GM19452 (cell line): ENCODE measurements at regions not wholly inside any gene's neighbourhood (a gene's known extent, or its start where the extent isn't known, plus 50 kb on each side); places are given as distances from the start of the nearest gene placed in this dataset.
"Not testable (repeated sequence)": the region's sequence is repeated elsewhere in the genome, so short reads cannot be mapped to it uniquely, and the experiment has no call there.

Source experiments
- ATAC-seq: cut with Tn5 transposase; IDR thresholded peaks from one replicate; pipeline ENCODE4 v1.9.1; 2021; ENCODE audit not compliant: unreplicated experiment

DNA sequence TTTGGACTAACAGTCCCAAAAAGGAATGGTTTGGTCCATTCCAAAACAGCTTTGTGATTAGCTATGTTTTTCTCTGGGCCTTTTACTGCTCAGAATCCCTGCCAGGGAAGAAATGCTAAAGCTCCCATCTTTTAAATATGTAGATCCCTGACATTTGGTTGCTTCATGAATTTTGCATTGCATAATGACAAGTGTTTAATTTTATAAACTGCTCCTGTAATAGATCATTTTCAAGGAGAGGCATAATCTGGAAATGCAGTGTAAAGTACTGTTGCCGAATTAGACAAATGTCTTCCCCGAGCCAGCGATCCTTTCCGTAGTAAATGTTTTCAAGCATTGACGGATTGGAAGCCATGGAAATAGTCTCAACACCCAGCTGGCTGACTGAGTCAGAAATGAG, 291.3 kb upstream of the PRKD1 start:
- no peak for ATAC-seq

DNA sequence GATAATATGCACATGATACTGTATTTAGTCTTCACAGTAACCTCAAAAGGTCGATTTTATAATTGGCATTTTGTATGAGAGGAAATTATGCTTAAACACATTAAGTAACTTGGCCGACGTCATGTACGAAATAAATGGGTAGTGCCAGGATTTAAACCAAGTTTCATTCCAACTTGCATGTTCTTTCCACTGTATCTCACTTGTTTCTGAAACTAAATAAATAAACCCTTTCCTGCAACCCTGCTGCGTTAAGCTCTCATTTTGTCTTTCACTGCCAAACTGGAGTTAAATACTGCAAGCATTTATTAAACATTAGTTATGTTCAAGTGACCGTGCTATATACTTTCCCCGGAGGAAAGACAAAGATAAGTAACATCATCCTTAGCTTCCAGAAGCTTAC, 293.9 kb upstream of the PRKD1 start:
- ATAC-seq = no peak

DNA sequence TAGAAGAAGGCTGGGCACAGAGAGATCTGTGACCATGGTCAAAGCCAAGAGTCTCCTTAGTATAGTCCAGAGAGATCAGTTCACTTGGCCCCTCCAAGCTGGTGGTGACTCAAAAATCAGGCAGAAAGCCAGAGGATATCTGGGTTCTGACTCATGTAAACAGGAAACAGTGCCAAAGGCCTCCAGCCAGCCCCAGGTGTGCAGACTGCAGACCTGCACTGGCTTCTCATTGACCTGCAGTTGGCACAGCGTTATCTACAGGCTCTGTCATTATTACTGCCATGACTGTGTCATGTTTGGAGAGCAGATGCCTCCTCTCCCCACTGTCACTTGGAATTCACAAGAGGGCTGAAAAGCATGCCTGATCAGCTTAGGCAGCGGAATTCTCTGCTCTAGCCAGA, 295.7 kb upstream of the PRKD1 start:
- no peak for ATAC-seq

DNA sequence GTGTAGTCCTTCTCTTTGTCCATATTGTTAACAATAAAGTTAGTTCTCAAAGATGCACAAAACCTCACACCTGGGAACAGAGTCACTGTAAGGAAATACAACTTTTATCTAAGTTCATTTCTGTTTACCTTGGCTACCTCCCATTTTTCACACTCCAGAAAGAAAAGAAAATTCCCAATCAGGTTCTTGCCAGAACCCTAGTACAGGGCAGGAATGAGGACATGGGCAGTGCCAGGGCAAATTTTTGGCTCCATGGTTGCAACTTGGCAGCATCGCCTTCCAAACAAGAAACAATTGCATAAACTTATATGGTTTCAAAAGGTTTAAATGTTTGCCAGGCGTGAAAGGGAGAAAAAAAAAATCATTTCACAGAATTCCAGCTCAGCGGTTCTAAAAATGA, 296.3 kb upstream of the PRKD1 start:
- ATAC-seq = no peak

DNA sequence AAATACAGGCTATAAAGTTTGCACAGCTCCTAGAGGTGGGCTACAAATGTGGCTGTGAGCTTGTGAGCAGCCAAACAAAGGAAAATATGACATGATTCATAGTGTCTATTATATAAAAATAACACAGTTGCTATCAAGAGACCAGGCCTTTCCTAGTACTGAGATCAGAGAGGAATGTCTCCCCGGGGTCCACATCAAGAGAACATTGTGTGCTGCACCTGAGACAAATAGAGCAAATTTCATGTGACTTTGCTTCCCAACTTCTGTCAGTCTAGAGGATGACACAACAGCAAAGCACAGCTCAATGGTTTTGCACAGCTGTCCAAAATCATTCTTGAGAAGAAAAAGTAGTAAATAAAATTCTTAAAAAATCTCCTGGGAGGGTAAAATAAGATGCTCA, 297.5 kb upstream of the PRKD1 start:
- no peak for ATAC-seq

DNA sequence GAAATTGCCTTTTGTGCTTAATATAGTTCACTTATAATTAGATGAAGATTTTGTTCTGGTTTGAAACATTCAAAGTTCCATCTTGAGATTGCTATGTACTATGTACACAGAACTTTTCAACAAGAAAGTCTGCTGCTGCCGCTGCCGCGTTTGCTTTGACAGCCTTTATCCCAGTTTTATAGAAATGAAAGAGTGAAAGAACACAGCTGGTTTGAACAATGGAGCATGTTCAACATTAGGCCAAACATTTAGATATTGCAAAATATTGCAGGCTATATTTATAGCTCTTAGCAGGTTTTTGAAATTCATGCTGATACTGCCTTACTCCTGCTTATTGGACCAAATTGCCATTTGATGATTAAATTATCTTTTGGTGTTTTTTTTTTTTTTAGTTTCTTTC, 299.8 kb upstream of the PRKD1 start:
- no peak for ATAC-seq

DNA sequence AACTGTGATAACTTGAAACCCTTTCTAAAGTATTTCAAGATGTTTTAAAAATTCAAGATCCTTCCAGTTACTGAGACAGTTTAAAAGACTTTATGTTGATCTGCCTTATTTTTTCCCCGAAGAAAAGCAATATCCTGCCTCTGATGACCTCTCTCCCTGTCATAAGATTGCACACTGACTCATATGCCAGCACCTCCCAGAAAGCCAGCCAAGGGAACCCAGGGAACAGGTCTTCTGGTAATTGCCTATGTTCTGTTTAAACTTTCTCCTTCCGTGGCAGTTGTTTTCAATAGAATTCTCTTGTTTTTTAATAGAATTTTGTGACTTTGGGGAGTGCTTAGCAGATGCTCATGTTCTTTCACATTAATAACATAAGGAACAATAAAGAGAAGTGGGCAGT, 300.2 kb upstream of the PRKD1 start:
- no peak for ATAC-seq

DNA sequence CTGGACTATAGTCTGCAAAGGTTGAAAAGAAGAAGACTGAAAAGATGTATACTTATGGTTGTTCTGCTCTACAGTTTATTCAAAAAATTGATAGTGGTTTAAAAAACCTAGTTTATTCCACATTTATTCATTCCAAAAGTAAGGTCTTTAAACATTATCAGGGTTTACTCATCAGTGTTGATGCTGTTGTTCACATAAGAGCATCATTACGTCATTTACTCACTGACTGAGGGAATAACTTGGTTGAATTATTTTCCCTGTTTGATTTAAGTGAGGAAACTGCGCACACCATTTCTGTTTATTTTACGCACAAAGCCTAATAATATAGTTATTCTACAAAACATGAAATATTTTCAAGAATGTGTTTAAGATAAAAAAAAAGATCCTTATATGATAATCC, 303.1 kb upstream of the PRKD1 start:
- ATAC-seq = no peak

DNA sequence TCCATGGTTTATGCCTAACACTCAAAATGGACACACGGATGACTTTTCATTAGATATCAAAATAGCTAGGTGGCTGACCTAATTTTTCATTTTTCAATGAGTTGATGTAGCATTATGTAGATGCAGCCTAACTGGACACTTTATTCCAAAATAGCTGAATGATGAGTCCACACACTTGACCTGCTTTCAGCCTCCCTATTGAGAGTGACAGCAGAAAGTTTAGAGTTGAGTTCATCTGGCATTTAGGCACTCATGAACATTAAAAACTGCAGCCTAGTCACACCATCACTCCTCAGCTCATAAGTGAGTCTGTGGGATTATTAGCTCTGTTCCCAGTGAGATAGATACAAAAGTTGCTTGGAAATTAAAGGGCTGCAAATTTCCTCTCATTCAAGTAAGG, 307.3 kb upstream of the PRKD1 start:
- no peak for ATAC-seq

DNA sequence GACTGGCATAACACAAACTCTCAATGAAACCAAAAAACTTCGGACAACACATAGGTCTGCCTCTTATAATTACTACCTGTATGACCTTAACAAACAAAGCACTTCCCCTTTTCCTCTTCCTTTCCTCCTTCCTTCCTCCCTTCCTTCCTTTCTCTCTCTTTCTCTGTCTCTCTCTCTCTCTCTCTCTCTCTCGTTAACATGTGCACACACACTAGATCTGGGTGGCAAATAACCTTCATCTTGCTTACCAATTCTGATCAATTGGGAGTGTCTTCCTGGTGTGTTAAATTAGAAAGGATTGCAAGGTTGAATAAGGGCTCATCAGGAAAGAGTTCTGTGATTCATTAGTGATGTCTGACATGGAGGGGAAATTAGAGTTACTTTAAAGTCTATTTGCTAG, 307.8 kb upstream of the PRKD1 start:
- ATAC-seq = no peak

DNA sequence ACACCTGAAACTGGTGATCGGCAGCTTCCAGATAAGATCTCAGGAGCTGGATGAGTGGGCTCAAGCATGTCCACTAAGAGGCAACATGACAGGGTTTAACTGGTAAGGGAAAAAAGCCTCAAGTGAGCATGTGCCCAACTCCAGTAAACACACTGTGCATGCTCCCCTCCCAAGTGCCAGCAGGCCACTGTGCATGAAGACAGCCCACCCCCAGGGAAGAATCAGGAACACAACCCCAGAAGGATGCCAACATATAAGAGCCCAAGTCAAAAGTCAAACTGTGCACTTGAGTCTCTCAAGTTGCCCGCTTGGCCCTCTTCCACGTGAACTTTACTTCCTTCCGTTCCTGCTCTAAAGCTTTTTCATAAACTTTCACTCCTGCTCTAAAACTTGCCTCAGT, 311.3 kb upstream of the PRKD1 start:
- ATAC-seq = no peak

DNA sequence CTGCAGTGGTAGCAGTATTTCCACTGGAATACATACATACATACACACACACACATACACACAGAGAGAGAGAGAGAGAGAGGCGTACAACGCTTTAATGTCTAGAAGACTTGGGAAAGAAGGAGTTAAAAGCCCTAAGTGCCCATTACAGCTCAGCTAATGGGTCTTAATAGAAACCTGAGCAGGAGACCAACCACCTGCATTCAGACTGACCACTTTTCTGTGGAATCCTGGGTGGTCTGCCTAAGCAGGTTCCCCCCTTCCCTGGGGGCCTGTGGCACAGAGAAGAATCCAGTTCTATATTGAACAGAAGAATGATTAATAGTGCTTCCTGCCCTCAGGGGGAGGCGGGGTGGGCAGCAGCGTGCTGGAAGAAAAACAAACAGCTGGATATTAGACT, 312.4 kb upstream of the PRKD1 start:
- no peak for ATAC-seq

DNA sequence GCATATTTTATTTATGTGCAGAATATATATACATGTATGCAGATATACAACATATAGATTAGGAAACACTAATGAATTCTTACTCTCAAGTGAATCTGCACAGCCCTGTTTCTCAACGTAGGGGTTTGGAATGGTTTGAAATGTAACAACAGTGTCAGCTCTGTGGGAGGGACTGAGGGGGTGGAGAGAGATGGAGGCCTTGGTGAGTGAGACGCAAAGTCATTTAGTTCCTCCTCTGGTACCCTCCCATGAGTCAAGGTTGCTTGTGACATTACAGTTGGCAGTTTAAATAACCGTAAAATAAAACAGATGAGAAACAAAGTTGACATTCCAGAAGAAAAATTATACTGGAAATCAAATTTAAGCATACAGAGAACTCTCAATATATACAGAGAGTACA, 313.0 kb upstream of the PRKD1 start:
- no peak for ATAC-seq

DNA sequence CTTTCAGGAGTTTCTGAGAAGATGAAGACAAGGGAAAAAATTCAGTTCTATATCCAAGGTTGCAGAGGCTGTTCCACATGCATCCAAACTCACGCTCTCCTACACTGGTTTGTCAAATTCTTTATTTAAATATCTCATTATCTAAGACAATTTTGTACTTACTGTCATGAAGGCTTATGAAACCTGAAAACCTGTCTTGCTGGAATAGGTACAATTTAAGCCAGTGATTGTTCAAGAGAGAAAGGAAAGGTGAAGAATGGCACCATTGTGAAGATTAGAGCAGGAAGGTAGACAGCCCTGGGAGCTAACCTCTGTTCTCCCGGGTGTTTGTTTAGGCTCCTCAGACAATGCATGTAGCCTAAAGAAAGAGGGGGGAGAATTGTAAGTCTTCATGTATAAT, 315.1 kb upstream of the PRKD1 start:
- ATAC-seq = no peak

DNA sequence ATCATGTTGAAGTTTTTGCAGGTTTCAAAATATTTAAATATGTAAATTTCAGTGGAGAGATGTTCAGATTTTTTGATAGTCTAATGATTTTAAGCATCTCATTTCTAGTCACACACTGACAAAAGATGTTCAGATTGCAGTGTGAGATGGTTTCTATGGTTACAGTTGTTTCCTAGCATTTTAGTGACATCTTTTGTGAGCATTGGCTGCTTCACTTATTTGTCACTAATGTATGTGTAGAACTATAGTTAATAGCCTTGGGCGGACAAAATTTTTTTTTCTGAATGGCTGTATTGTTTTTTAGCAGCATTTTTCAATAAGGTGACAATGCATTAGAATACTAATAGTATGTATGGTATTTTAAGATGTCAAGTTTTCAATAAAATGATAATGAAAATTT, 315.6 kb upstream of the PRKD1 start:
- ATAC-seq = no peak

DNA sequence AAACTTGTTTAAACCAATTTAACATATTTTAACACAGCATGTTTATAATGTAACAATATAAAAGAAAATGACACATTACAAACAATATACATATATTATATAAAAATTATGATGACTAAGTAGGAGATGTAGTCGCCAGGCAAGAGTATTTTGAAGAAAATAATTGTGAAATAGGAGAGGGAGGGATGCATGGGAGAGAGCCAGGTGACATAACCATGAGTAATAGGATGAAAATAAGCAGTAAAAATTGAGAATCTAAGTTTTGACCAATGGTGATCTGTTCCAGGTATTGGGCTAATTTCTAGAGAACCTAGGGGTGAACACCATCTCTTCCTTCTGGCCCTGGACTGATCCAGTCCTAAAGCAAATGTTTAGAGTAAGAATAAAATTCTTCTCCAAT, 315.2 kb upstream of the G2E3 start:
- no peak for ATAC-seq

DNA sequence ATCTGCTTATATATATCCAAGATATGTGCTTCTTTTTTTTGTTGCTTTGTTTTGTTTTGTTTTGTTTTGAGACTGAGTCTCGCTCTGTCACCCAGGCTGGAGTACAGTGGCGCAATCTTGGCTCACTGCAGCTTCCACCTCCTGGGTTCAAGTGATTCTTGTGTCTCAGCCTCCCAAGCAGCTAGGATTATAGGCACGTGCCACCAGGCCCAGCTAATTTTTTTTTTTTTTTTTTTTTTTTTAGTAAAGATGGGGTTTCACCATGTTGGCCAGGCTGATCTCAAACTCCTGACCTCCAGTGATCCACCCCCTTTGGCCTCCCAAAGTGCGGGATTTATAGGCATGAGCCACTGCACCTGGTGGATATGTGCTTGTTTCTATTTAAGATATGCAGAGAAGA, 314.6 kb upstream of the G2E3 start:
- not testable (repeated sequence) for ATAC-seq

DNA sequence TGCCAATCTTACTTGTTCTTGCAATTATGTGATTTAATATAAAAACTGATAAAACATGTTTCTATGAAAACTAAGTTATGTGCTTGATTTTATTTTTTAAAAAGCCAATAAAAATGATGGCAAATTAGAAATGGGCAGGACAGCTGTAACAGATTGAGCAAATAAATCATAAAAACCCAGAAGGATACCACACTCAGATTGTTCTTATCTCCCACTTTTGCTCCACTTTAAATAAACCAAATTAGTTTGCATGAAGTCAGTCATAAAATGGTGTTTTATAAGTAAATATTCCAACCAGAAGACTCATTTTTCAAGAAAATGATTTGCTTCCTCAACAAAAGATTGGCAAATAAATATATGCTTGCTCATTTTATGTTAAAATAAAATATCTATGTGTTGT, 307.9 kb upstream of the G2E3 start:
- ATAC-seq = no peak

DNA sequence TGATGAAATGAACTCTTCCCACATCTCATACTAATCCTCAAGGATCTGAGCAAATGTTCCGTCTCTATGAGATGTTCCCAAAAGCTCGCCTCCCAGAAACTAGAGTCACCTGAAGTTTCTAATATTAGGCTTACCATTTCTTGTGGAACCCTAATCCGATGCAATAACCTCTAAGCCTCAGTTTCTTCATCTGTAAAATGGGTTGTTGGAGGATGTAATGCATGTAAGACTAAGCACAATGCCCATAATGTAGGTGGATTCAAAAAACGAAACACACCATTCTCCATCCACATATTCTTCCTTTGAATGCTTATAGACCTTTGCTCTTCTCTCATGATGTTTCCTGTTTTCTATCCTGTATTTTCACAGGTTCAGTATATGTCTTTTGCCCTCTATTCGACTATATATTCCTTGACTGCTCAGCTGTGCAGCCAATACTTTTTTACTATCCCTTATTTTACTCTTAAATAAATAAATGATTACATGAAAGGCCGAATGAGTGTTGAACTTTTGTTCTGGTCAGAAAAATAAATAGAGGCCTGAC, 307.3 kb upstream of the G2E3 start:
- no peak for ATAC-seq

DNA sequence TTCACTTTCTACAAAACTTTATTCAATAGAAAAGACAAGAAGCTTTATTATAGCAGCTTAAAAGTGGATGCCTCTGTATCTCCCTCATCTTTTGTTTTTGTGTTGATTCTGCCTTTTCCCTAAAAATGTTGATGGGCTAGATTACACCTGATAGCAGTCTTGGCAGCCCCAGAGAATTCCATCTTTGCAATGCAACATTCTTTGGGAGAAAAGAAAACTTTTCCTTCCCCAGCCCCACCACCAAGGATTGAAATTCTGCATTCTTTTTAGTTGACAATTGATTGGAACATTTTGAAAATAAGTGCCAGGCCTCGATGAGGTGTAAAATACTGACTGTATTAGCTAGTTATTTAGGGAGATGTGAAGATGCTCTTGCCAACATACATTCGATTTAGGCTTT, 306.8 kb upstream of the G2E3 start:
- ATAC-seq = no peak

DNA sequence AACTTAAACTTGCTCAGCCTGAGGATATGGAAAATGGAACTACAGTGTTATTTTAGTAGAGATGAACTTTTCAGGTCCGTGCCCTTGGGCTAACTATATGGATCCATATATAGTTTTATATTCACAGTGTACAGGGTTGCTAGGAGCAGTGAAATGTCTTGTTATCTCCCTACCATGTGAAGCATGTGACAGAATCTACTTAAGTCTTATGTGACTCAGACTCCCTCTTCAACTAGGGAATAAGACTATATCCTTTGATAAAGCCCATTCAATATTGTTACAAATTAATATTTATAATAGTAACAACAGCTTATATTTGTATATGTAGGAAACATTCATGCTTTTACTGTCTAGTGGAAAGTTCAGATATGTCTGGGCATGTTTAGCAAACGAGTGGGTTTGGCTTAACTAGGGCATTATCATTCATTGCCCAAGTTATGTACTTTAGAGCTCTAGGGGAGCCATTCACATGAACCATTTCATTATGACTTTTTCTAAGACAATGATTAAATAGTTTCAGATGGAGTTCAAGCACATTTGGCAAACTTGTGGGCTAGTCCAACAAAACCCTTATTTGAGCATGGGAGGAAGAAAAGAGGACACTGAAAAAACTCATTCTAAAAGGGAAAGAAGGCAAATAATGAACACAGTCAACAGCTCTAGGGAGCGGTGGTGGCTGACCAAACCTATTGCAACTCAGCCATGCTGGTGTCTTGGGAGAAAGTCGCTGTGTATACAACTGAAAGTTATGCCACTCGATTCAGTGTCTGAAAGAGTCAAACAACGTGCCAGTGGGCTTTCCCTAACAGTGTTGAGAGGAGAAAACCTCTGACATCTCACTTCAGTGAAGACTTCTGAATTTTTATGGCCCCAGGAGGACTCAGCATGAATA, 305.9 kb upstream of the G2E3 start:
- no peak for ATAC-seq

DNA sequence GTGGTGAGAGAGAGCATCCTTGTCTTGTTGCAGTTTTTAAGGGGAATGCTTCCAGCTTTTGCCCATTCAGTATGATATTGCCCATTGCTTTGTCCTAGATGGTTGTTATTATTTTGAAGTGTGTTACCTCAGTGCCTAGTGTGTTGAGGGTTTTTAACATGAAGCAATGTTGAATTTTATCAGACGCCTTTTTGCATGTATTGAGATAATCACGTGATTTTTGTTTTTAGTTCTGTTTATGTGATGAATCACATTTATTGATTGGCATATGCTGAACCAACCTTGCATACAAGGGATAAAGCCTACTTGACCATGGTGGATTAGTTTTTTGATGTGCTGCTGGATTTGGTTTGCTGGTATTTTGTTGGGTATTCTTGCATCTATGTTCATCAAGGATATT, 302.3 kb upstream of the G2E3 start:
- ATAC-seq = no peak
